GM12878 (cell line): ENCODE measurements at regions not wholly inside any gene's neighbourhood (a gene's known extent, or its start where the extent isn't known, plus 50 kb on each side); places are given as distances from the start of the nearest gene placed in this dataset.

Source experiments
- BHLHE40 ChIP-seq, 2 experiments: fragments of 450-650 bp in 1 of 2; IDR thresholded peaks; 2 replicates each; pipeline ENCODE4 v1.6.1; 2011 to 2017; ENCODE audit warnings: low read depth in 2 of 2, borderline replicate concordance in 1 of 2, improper control_type of control experiment in 1 of 2, low read length in 1 of 2, mild to moderate bottlenecking in 1 of 2
- CBX3 ChIP-seq: fragments of 200-600 bp; sonication (generic); IDR thresholded peaks from 2 replicates; pipeline ENCODE4 v1.6.1; 2016; ENCODE audit warnings: low read depth, borderline replicate concordance
- CTCF ChIP-seq, 3 experiments: IDR thresholded peaks in 2 of 3; conservative IDR thresholded peaks in 1 of 3; 2 replicates each; pipeline ENCODE4 v1.5.1; 2011; ENCODE audit warnings: low read depth in 3 of 3, low read length in 3 of 3, mild to moderate bottlenecking in 3 of 3, control low read depth in 2 of 3, moderate library complexity in 2 of 3, inconsistent platforms in 1 of 3, mixed read lengths in 1 of 3; ENCODE audit not compliant: control insufficient read depth in 2 of 3, insufficient read depth in 1 of 3; ENCODE audit errors: extremely low read depth in 1 of 3
- EP300 ChIP-seq, 2 experiments: fragments of 150-350 bp in 1 of 2; IDR thresholded peaks; 2 replicates each; pipeline ENCODE4 v1.6.1; 2011 to 2012; ENCODE audit warnings: low read depth in 2 of 2, low read length in 2 of 2, borderline replicate concordance in 1 of 2, improper control_type of control experiment in 1 of 2, inconsistent platforms in 1 of 2; ENCODE audit not compliant: control insufficient read depth in 1 of 2
- FOS ChIP-seq: IDR thresholded peaks from 3 replicates; pipeline ENCODE4 v1.6.1; 2011; ENCODE audit warnings: borderline replicate concordance; ENCODE audit not compliant: insufficient read length; ENCODE audit errors: extremely low read depth
- HCFC1 ChIP-seq: fragments of 150-350 bp; IDR thresholded peaks from 2 replicates; pipeline ENCODE4 v1.6.1; 2014; ENCODE audit warnings: low read length
- JUND ChIP-seq: IDR thresholded peaks from 2 replicates; pipeline ENCODE4 v1.6.1; 2012; ENCODE audit warnings: low read depth, mild to moderate bottlenecking, low read length, improper control_type of control experiment, moderate library complexity
- POLR2AphosphoS5 ChIP-seq: IDR thresholded peaks from 2 replicates; pipeline ENCODE4 v1.6.1; 2011; ENCODE audit warnings: mild to moderate bottlenecking, low read length, inconsistent platforms
- RBBP5 ChIP-seq: fragments of 200-600 bp; sonication (generic); conservative IDR thresholded peaks from 2 replicates; pipeline ENCODE4 v1.6.1; 2016
- REST ChIP-seq: IDR thresholded peaks from 2 replicates; pipeline ENCODE4 v1.6.1; 2012; ENCODE audit warnings: mild to moderate bottlenecking, low read depth, low read length
- SMAD1 ChIP-seq: fragments of 450-650 bp; IDR thresholded peaks from 2 replicates; pipeline ENCODE4 v1.6.1; 2018; ENCODE audit warnings: mild to moderate bottlenecking, low read depth; ENCODE audit not compliant: partially characterized antibody
- SP1 ChIP-seq: IDR thresholded peaks from one replicate; pipeline ENCODE4 v1.6.1; 2011; ENCODE audit warnings: low read depth, low read length
- ZNF687 ChIP-seq: fragments of 450-650 bp; IDR thresholded peaks from 2 replicates; pipeline ENCODE4 v1.6.1; 2017; ENCODE audit warnings: mild to moderate bottlenecking, moderate library complexity

GRCh38 chr14:94689985-94690400 is 77.8 kb downstream of the SERPINA3 start:
- no peak for TF ChIP-seq SP1
- no peak for TF ChIP-seq REST
- no peak for TF ChIP-seq FOS
- TF ChIP-seq POLR2AphosphoS5 = no peak
- TF ChIP-seq CTCF (IDR thresholded peaks at IDR 0.05 in 2 of 3, conservative IDR thresholded peaks at IDR 0.05 in 1 of 3; ENCODE audit: control insufficient read depth in 2 of 3, extremely low read depth in 1 of 3, insufficient read depth in 1 of 3, low read depth in 3 of 3, low read length in 3 of 3) = no peak
- TF ChIP-seq SMAD1 = no peak
- no peak for TF ChIP-seq BHLHE40 (IDR thresholded peaks at IDR 0.05; ENCODE audit: borderline replicate concordance in 1 of 2, low read depth in 2 of 2, low read length in 1 of 2)
- TF ChIP-seq JUND = no peak
- TF ChIP-seq EP300 (IDR thresholded peaks at IDR 0.05; ENCODE audit: borderline replicate concordance in 1 of 2, control insufficient read depth in 1 of 2, low read depth in 2 of 2, low read length in 2 of 2) = no peak
- TF ChIP-seq ZNF687 = no peak
- TF ChIP-seq CBX3 = no peak
- no peak for TF ChIP-seq HCFC1
- TF ChIP-seq RBBP5 = no peak
